ENCODE measurements at regions not wholly inside any gene's neighbourhood (a gene's known extent, or its start where the extent isn't known, plus 50 kb on each side); places are given as distances from the start of the nearest gene placed in this dataset.

DNA sequence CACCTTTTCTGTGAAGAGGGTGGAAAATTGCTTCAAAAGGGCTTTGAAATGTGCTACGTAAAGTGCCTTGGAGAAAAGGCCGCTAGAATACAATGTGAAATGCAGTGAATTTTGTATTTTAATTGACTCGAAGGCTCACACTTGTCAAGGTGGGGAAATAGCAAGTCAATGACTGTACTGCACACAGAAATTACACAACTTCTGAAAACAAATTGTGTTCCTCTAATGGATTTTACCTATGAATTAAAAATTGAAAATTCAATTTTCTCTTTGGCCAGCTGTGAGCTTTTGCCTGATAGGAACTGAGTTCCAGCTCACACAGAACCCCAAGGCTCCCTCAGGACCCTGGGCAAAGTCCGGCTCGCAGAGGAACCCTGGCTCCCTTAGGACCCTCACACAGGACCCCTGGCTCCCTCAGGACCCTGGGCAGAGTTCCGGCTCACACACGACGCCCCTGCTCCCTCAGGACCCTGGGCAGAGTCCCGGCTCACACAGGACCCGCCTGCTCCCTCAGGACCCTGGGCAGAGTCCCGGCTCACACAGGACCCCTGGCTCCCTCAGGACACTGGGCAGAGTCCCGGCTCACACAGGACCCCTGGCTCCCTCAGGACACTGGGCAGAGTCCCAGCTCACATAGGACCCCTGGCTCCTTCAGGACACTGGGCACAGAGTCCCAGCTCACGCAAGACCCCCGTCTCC, 324.9 kb downstream of the UQCRFS1 start:
- Histone ChIP-seq H3K36me3 (ENCODE audit: control insufficient read depth in 2 of 2, extremely low read depth in 1 of 2, insufficient read depth in 1 of 2, low read length in 1 of 2) (no peaks in the 10 kb centered on the region), H3K4me1 (ENCODE audit: control insufficient read depth in 1 of 2, extremely low read depth in 1 of 2, insufficient read depth in 2 of 2, low read length in 2 of 2) (no peaks in the 10 kb centered on the region), H3K27ac (ENCODE audit: low read length) (no peak overlapping the region), H3K9me3 (no peaks in the 10 kb centered on the region), H3K27me3 (replicated peaks in 1 of 2; ENCODE audit: control insufficient read depth in 2 of 2, extremely low read depth in 1 of 2, insufficient read depth in 2 of 2, low read length in 1 of 2) (peaks cover 0 to 32% of the 10 kb centered on the region in 2 experiments), H3K4me3 (ENCODE audit: control insufficient read depth in 1 of 2, extremely low read depth in 1 of 2, low read length in 1 of 2) (no peak overlapping the region)
- ATAC-seq (replicated peaks in 1 of 4) = no peak
- Mint-ChIP-seq H3K27me3 (peaks cover under 1 to 9% of the 10 kb centered on the region in 2 donors), H3K4me1 (no peaks in the 10 kb centered on the region), H3K9me3 (no peaks in the 10 kb centered on the region), H3K36me3 (no peaks in the 10 kb centered on the region), H3K27ac (no peak overlapping the region), H3K4me3 (no peak overlapping the region)
- CTCF ChIA-PET = no interaction called here
- no peak for DNase-seq
- WGBS (ENCODE audit: insufficient coverage) = 48% methylated on average over 10 of the region's 14 CpGs
- POLR2A ChIA-PET = no interaction called here

DNA sequence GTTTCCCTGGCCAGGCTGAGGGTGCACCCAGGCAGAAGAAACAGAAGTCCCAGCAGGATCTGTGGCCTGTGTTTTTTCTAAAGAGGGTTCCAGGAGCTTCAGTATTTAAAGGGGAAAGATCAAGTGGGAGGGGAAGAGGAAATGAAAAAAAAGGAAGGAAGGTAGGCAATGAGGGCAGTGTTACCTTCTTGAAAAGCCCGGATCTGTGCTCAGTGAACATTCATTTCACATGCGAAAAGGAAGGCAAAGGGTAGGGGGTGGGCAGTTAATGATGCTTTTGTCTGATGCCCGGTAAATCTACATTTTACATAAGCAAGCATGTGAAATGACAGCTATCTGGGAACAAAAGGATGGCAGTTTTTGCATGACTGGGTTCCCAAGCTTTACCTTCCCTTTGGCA, 326.2 kb downstream of the UQCRFS1 start:
- H3K27me3 ChIP-seq (replicated peaks in 1 of 2; ENCODE audit: control insufficient read depth in 2 of 2, extremely low read depth in 1 of 2, insufficient read depth in 2 of 2, low read length in 1 of 2) = peaks cover 0 to 41% of the 10 kb centered on the region in 2 experiments
- DNase-seq = no peak
- Mint-ChIP-seq H3K27me3 (peaks cover 7 to 12% of the 10 kb centered on the region in 2 donors), H3K9me3 (no peaks in the 10 kb centered on the region), H3K4me3 (no peak overlapping the region), H3K27ac (no peak overlapping the region), H3K36me3 (no peaks in the 10 kb centered on the region), H3K4me1 (no peaks in the 10 kb centered on the region)
- no peaks in the 10 kb centered on the region for H3K9me3 ChIP-seq
- H3K4me1 ChIP-seq (ENCODE audit: control insufficient read depth in 1 of 2, extremely low read depth in 1 of 2, insufficient read depth in 2 of 2, low read length in 2 of 2) = no peaks in the 10 kb centered on the region
- H3K4me3 ChIP-seq (ENCODE audit: control insufficient read depth in 1 of 2, extremely low read depth in 1 of 2, low read length in 1 of 2) = no peak overlapping the region
- CTCF ChIA-PET = no interaction called here
- no peak overlapping the region for H3K27ac ChIP-seq (ENCODE audit: low read length)
- WGBS (ENCODE audit: insufficient coverage) = 50% methylated on average over 1 of the region's 3 CpGs
- no peak for ATAC-seq (replicated peaks in 1 of 4)
- H3K36me3 ChIP-seq (ENCODE audit: control insufficient read depth in 2 of 2, extremely low read depth in 1 of 2, insufficient read depth in 1 of 2, low read length in 1 of 2) = no peaks in the 10 kb centered on the region
- POLR2A ChIA-PET = no interaction called here

DNA sequence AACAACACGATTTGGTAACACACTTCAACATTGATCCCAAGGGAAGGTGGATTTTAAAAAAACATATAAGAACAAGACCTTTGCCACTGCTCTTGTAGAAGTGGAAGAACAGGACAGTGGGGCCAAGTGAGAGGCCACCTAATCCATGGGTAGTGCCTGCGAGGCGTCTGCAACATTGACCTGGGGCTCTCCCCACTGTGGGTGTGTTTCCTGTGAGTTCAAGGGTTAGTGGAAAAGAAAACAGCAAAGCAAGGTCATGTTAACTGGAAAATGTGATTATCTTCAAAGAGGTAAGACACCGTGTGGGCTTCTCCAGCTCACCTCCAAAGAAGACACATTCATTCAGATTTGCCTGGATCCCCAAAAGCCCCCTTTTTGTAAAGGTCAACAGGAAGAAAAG, 327.0 kb downstream of the UQCRFS1 start:
- no peak overlapping the region for H3K27ac Mint-ChIP-seq
- WGBS (ENCODE audit: insufficient coverage) = 53% methylated on average over 3 of the region's 4 CpGs
- no peaks in the 10 kb centered on the region for H3K4me1 Mint-ChIP-seq
- no peaks in the 10 kb centered on the region for H3K4me1 ChIP-seq (ENCODE audit: control insufficient read depth in 1 of 2, extremely low read depth in 1 of 2, insufficient read depth in 2 of 2, low read length in 2 of 2)
- no peaks in the 10 kb centered on the region for H3K36me3 ChIP-seq (ENCODE audit: control insufficient read depth in 2 of 2, extremely low read depth in 1 of 2, insufficient read depth in 1 of 2, low read length in 1 of 2)
- H3K36me3 Mint-ChIP-seq = no peaks in the 10 kb centered on the region
- H3K9me3 Mint-ChIP-seq = no peaks in the 10 kb centered on the region
- ChIA-PET POLR2A (no interaction called here), CTCF (interaction anchor here in 1 of 2 donors (0.6 kb wide), 1 partner anchor 296 kb away, joined by 3 read pairs; no protein-coding TSS in a partner anchor)
- H3K27me3 ChIP-seq (replicated peaks in 1 of 2; ENCODE audit: control insufficient read depth in 2 of 2, extremely low read depth in 1 of 2, insufficient read depth in 2 of 2, low read length in 1 of 2) = peaks cover 0 to 41% of the 10 kb centered on the region in 2 experiments
- ATAC-seq (replicated peaks in 1 of 4) (no peak), DNase-seq (no peak)
- H3K27me3 Mint-ChIP-seq = peaks cover 8 to 12% of the 10 kb centered on the region in 2 donors
- no peak overlapping the region for H3K4me3 Mint-ChIP-seq
- H3K4me3 ChIP-seq (ENCODE audit: control insufficient read depth in 1 of 2, extremely low read depth in 1 of 2, low read length in 1 of 2) = no peak overlapping the region
- H3K27ac ChIP-seq (ENCODE audit: low read length) = no peak overlapping the region
- no peaks in the 10 kb centered on the region for H3K9me3 ChIP-seq

DNA sequence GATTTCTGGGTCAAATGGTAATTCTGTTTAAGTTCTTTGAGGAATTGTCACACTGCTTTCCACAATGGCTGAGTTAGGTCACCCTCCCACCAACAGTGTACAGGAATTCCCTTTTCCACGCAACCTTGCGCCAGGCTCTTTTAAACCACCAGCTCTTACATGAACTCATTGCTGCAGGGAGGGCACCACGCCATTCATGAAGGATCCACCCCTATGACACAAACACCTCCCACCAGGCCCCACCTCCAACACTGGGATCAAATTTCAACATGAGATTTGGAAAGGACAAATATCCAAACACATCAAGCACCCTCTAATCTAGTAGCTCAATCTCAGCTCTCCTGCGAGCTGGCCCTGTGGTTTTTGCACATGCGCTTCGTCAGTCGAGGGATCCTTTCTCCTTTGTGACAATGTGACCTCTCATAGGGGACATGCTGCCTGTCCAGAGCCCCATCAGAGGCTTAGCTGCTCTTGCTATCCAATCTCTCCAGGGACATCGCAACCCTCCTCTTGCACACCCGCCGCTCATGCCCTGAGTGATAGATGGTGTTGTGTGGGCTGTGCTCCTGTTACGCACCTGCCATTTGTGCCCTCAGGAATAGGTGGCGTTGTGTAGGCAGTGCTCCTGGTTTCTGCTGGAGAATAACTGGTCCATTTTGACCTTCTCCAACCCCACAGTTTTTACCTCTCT, 328.0 kb downstream of the UQCRFS1 start:
- Histone ChIP-seq H3K27ac (ENCODE audit: low read length) (no peak overlapping the region), H3K27me3 (replicated peaks in 1 of 2; ENCODE audit: control insufficient read depth in 2 of 2, extremely low read depth in 1 of 2, insufficient read depth in 2 of 2, low read length in 1 of 2) (peaks cover 0 to 41% of the 10 kb centered on the region in 2 experiments), H3K4me1 (ENCODE audit: control insufficient read depth in 1 of 2, extremely low read depth in 1 of 2, insufficient read depth in 2 of 2, low read length in 2 of 2) (no peaks in the 10 kb centered on the region), H3K36me3 (ENCODE audit: control insufficient read depth in 2 of 2, extremely low read depth in 1 of 2, insufficient read depth in 1 of 2, low read length in 1 of 2) (no peaks in the 10 kb centered on the region), H3K9me3 (no peaks in the 10 kb centered on the region), H3K4me3 (ENCODE audit: control insufficient read depth in 1 of 2, extremely low read depth in 1 of 2, low read length in 1 of 2) (no peak overlapping the region)
- ATAC-seq (replicated peaks in 1 of 4) = no peak
- H3K27me3 Mint-ChIP-seq = peaks cover 8 to 12% of the 10 kb centered on the region in 2 donors
- H3K9me3 Mint-ChIP-seq = no peaks in the 10 kb centered on the region
- H3K4me3 Mint-ChIP-seq = no peak overlapping the region
- H3K27ac Mint-ChIP-seq = no peak overlapping the region
- POLR2A ChIA-PET = no interaction called here
- H3K36me3 Mint-ChIP-seq = no peaks in the 10 kb centered on the region
- CTCF ChIA-PET = interaction anchor here in 1 of 2 donors (0.6 kb wide), 1 partner anchor 419 kb away, joined by 4 read pairs; no protein-coding TSS in a partner anchor
- DNase-seq = no peak
- WGBS (ENCODE audit: insufficient coverage) = 64% methylated on average over 4 of the region's 12 CpGs
- H3K4me1 Mint-ChIP-seq = no peaks in the 10 kb centered on the region

DNA sequence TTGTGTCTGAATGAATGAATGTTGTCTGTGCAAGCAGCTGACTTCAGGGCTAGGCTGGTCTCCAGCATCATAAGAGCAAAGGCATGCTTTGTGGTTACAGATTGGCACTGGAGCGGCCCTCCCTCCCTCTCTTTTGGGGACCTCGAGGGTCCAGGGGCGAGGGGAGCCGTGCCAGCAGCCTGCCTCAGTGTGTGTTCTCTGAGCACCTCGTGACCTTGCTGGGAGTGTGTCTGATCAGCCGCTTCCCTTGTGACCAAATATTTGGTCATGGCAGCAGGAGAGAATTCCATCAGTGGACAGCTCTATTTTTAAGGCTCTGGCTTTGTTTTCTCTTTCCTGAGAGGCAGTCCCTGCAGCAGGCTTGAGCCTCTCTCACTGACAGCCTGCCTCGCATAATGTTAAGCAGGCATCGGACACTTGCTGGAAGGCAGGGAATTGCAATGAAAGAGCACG, 329.7 kb downstream of the UQCRFS1 start:
- Histone ChIP-seq H3K36me3 (ENCODE audit: control insufficient read depth in 2 of 2, extremely low read depth in 1 of 2, insufficient read depth in 1 of 2, low read length in 1 of 2) (no peaks in the 10 kb centered on the region), H3K27ac (ENCODE audit: low read length) (no peak overlapping the region), H3K4me3 (ENCODE audit: control insufficient read depth in 1 of 2, extremely low read depth in 1 of 2, low read length in 1 of 2) (no peak overlapping the region), H3K27me3 (replicated peaks in 1 of 2; ENCODE audit: control insufficient read depth in 2 of 2, extremely low read depth in 1 of 2, insufficient read depth in 2 of 2, low read length in 1 of 2) (peaks cover 0 to 29% of the 10 kb centered on the region in 2 experiments), H3K4me1 (ENCODE audit: control insufficient read depth in 1 of 2, extremely low read depth in 1 of 2, insufficient read depth in 2 of 2, low read length in 2 of 2) (no peaks in the 10 kb centered on the region), H3K9me3 (no peaks in the 10 kb centered on the region)
- CTCF ChIA-PET = no interaction called here
- 59% methylated on average over 6 of the region's 9 CpGs for WGBS (ENCODE audit: insufficient coverage)
- Mint-ChIP-seq H3K4me1 (no peaks in the 10 kb centered on the region), H3K36me3 (no peaks in the 10 kb centered on the region), H3K4me3 (no peak overlapping the region), H3K27me3 (peaks cover 8 to 9% of the 10 kb centered on the region in 2 donors), H3K9me3 (no peaks in the 10 kb centered on the region), H3K27ac (no peak overlapping the region)
- no peak for ATAC-seq (replicated peaks in 1 of 4)
- DNase-seq = no peak
- POLR2A ChIA-PET = no interaction called here

DNA sequence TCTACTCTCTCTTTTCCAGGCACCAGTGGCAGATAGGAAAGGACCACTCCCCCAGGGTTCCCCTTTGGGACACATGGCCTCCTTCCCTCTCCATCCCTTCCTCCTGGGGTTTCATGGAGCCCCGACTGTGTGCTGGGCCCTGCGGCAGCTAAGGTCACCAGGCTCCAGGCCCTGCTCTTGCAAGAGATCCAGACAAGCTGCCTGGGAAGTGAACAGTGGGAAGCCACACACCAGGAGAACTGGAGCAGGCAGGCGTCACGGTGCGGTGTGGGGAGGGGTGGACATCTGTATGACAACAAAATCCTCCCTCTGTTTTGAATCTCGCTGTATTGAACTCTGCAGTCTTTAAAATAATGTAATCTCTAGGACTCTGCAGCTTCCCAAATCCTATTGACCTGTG, 330.1 kb downstream of the UQCRFS1 start:
- no CpG with 5 or more reads among the region's 6 CpGs for WGBS (ENCODE audit: insufficient coverage)
- CTCF ChIA-PET = no interaction called here

More for the DNA sequence above, 330.1 kb downstream of the UQCRFS1 start:
- no peaks in the 10 kb centered on the region for H3K9me3 ChIP-seq
- no peaks in the 10 kb centered on the region for H3K4me1 ChIP-seq (ENCODE audit: control insufficient read depth in 1 of 2, extremely low read depth in 1 of 2, insufficient read depth in 2 of 2, low read length in 2 of 2)
- H3K4me3 Mint-ChIP-seq = no peak overlapping the region
- no peaks in the 10 kb centered on the region for H3K9me3 Mint-ChIP-seq
- DNase-seq (no peak), ATAC-seq (replicated peaks in 1 of 4) (no peak)
- no peak overlapping the region for H3K27ac ChIP-seq (ENCODE audit: low read length)
- H3K4me3 ChIP-seq (ENCODE audit: control insufficient read depth in 1 of 2, extremely low read depth in 1 of 2, low read length in 1 of 2) = no peak overlapping the region
- H3K27me3 Mint-ChIP-seq = peaks cover 8 to 9% of the 10 kb centered on the region in 2 donors
- POLR2A ChIA-PET = no interaction called here
- H3K4me1 Mint-ChIP-seq = no peaks in the 10 kb centered on the region
- no peak overlapping the region for H3K27ac Mint-ChIP-seq
- peaks cover 0 to 26% of the 10 kb centered on the region in 2 experiments for H3K27me3 ChIP-seq (replicated peaks in 1 of 2; ENCODE audit: control insufficient read depth in 2 of 2, extremely low read depth in 1 of 2, insufficient read depth in 2 of 2, low read length in 1 of 2)
- no peaks in the 10 kb centered on the region for H3K36me3 ChIP-seq (ENCODE audit: control insufficient read depth in 2 of 2, extremely low read depth in 1 of 2, insufficient read depth in 1 of 2, low read length in 1 of 2)
- no peaks in the 10 kb centered on the region for H3K36me3 Mint-ChIP-seq
